ENCODE measurements at regions not wholly inside any gene's neighbourhood (a gene's known extent, or its start where the extent isn't known, plus 50 kb on each side); places are given as distances from the start of the nearest gene placed in this dataset.
"Not testable (repeated sequence)": the region's sequence is repeated elsewhere in the genome, so short reads cannot be mapped to it uniquely, and the experiment has no call there.

DNA sequence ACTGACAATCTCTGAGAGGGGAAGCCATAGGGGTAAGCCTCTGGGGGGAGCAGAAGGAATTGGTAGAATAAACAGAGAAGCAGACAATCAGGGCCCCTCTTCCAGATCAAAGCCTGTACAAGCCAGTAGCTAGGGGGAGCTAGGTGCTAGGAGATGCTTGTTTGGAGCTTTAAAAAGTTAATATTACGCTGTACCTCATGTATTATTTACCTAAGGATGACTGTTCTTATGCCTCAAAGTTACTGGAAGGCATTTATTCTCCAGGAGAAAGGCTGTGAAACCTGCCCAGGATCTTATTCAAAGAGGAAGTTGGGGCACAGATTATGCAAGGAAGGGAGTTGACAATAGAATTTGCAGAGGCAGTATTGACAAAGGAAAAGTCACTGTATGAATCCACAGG lies 111.8 kb upstream of the SLC35F1 start:
- Histone ChIP-seq H3K79me2 (ENCODE audit: control insufficient read depth, insufficient read depth, low read length) (no peaks in the 10 kb centered on the region), H3K4me3 (no peak overlapping the region), H3K4me1 (ENCODE audit: control insufficient read depth, insufficient read depth, low read length) (no peaks in the 10 kb centered on the region), H3K36me3 (ENCODE audit: control insufficient read depth in 2 of 2, insufficient read depth in 2 of 2, low read length in 1 of 2) (no peaks in the 10 kb centered on the region), H3K9ac (ENCODE audit: control insufficient read depth, insufficient read depth, low read length) (no peak overlapping the region), H4K20me1 (ENCODE audit: control insufficient read depth, insufficient read depth) (no peaks in the 10 kb centered on the region), H2AFZ (ENCODE audit: control insufficient read depth, low read depth, low read length) (no peak overlapping the region), H3K4me2 (ENCODE audit: control insufficient read depth, insufficient read depth) (no peak overlapping the region), H3K9me3 (replicated peaks; ENCODE audit: control insufficient read depth, insufficient read depth, low read length) (no peaks in the 10 kb centered on the region), H3K27me3 (replicated peaks in 1 of 2; ENCODE audit: control insufficient read depth in 2 of 2, insufficient read depth in 2 of 2, low read length in 1 of 2) (no peaks in the 10 kb centered on the region), H3K27ac (ENCODE audit: control insufficient read depth, insufficient read depth) (no peak overlapping the region)
- CTCF ChIA-PET = interaction anchor here (1.0 to 2.1 kb wide), 4 partner anchors 15 to 35 kb away, joined by 3 to 6 read pairs (median 4); no protein-coding TSS in a partner anchor
- intact Hi-C loops (cut with micrococcal nuclease; ENCODE audit: unreplicated experiment) (no loop called here), in situ Hi-C loops (cut with MboI) (no loop called here)
- no TSS peak for BruUV-seq (replicated peaks)
- POLR2A ChIA-PET = no interaction called here
- TF ChIP-seq SREBF2 (IDR thresholded peaks at IDR 0.05; ENCODE audit: low read length) (no peak), HDAC2 (IDR thresholded peaks at IDR 0.05) (no peak), MTA3 (IDR thresholded peaks at IDR 0.05; ENCODE audit: borderline replicate concordance, low read length) (no peak), DPF2 (IDR thresholded peaks at IDR 0.05) (no peak), RBBP5 (conservative IDR thresholded peaks at IDR 0.05) (no peak), NFIC (IDR thresholded peaks at IDR 0.05; ENCODE audit: low read depth, low read length) (no peak), MYB (IDR thresholded peaks at IDR 0.05; ENCODE audit: borderline replicate concordance, low read depth, low read length) (no peak), CEBPB (IDR thresholded peaks at IDR 0.05; ENCODE audit: borderline replicate concordance in 1 of 2, low read depth in 2 of 2, low read length in 2 of 2) (no peak), SP1 (IDR thresholded peaks at IDR 0.05; ENCODE audit: low read depth, low read length) (no peak), BCL11A (IDR thresholded peaks at IDR 0.05; ENCODE audit: low read depth, low read length) (no peak), RAD21 (IDR thresholded peaks at IDR 0.05; ENCODE audit: insufficient read depth, low read depth, low read length) (no peak), BHLHE40 (IDR thresholded peaks at IDR 0.05; ENCODE audit: borderline replicate concordance in 1 of 2, low read depth in 2 of 2, low read length in 1 of 2) (no peak)
- TF ChIP-seq, protein P1, sequence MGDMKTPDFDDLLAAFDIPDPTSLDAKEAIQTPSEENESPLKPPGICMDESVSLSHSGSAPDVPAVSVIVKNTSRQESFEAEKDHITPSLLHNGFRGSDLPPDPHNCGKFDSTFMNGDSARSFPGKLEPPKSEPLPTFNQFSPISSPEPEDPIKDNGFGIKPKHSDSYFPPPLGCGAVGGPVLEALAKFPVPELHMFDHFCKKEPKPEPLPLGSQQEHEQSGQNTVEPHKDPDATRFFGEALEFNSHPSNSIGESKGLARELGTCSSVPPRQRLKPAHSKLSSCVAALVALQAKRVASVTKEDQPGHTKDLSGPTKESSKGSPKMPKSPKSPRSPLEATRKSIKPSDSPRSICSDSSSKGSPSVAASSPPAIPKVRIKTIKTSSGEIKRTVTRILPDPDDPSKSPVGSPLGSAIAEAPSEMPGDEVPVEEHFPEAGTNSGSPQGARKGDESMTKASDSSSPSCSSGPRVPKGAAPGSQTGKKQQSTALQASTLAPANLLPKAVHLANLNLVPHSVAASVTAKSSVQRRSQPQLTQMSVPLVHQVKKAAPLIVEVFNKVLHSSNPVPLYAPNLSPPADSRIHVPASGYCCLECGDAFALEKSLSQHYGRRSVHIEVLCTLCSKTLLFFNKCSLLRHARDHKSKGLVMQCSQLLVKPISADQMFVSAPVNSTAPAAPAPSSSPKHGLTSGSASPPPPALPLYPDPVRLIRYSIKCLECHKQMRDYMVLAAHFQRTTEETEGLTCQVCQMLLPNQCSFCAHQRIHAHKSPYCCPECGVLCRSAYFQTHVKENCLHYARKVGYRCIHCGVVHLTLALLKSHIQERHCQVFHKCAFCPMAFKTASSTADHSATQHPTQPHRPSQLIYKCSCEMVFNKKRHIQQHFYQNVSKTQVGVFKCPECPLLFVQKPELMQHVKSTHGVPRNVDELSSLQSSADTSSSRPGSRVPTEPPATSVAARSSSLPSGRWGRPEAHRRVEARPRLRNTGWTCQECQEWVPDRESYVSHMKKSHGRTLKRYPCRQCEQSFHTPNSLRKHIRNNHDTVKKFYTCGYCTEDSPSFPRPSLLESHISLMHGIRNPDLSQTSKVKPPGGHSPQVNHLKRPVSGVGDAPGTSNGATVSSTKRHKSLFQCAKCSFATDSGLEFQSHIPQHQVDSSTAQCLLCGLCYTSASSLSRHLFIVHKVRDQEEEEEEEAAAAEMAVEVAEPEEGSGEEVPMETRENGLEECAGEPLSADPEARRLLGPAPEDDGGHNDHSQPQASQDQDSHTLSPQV (IDR thresholded peaks at IDR 0.05) = no peak
- 61% methylated on average over 1 of the region's 1 CpG for WGBS (ENCODE audit: insufficient coverage, insufficient replicate concordance, low lambda C conversion rate, missing lambda C conversion rate)
- no peak for FAIRE-seq
- RAD21 ChIA-PET (ENCODE audit: unreplicated experiment) = no interaction called here
- no peak for DNase-seq (ENCODE audit: low read depth, low spot score)
- SMC1A ChIA-PET (ENCODE audit: uncharacterized antibody, unreplicated experiment) = interaction anchor here (1.0 kb wide), 1 partner anchor 113 kb away, joined by 3 read pairs; no protein-coding TSS in a partner anchor
- no peak for ATAC-seq

DNA sequence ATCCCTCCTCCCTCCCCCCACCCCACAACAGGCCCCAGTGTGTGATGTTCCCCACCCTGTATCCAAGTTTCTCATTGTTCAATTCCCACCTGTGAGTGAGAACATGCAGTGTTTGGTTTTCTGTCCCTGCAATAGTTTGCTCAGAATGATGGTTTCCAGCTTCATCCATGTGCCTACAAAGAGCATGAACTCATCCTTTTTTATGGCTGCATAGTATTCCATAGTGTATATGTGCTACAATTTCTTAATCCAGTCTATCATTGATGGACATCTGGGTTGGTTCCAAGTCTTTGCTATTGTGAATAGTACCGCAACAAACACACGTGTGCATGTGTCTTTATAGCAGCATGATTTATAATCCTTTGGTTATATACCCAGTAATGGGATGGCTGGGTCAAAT lies 108.2 kb upstream of the SLC35F1 start:
- H3K27ac ChIP-seq (ENCODE audit: control insufficient read depth, insufficient read depth); H3K4me1 ChIP-seq (ENCODE audit: control insufficient read depth, insufficient read depth, low read length); H4K20me1 ChIP-seq (ENCODE audit: control insufficient read depth, insufficient read depth); CTCF ChIA-PET; H2AFZ ChIP-seq (ENCODE audit: control insufficient read depth, low read depth, low read length); intact Hi-C loops (cut with micrococcal nuclease; ENCODE audit: unreplicated experiment); ATAC-seq; H3K4me2 ChIP-seq (ENCODE audit: control insufficient read depth, insufficient read depth); RAD21 ChIA-PET (ENCODE audit: unreplicated experiment); DNase-seq (ENCODE audit: low read depth, low spot score); H3K36me3 ChIP-seq (ENCODE audit: control insufficient read depth in 2 of 2, insufficient read depth in 2 of 2, low read length in 1 of 2); H3K4me3 ChIP-seq; BruUV-seq (replicated peaks); POLR2A ChIA-PET; H3K27me3 ChIP-seq (replicated peaks in 1 of 2; ENCODE audit: control insufficient read depth in 2 of 2, insufficient read depth in 2 of 2, low read length in 1 of 2); H3K79me2 ChIP-seq (ENCODE audit: control insufficient read depth, insufficient read depth, low read length); H3K9ac ChIP-seq (ENCODE audit: control insufficient read depth, insufficient read depth, low read length); in situ Hi-C loops (cut with MboI); FAIRE-seq; SMC1A ChIA-PET (ENCODE audit: uncharacterized antibody, unreplicated experiment); H3K9me3 ChIP-seq (replicated peaks; ENCODE audit: control insufficient read depth, insufficient read depth, low read length): not testable (repeated sequence)
- 100% methylated on average over 2 of the region's 2 CpGs for WGBS (ENCODE audit: insufficient coverage, insufficient replicate concordance, low lambda C conversion rate, missing lambda C conversion rate)
